Right lobe of liver (tissue), 6 donors: ENCODE measurements at regions not wholly inside any gene's neighbourhood (a gene's known extent, or its start where the extent isn't known, plus 50 kb on each side); places are given as distances from the start of the nearest gene placed in this dataset.
A peak's percentile ranks its signal among the peaks of the same experiment; 100 is the strongest.

ENCODE experiments used
- ATAC-seq, 4 donors: fragments of 200-7000 bp; cut with Tn5 transposase; one replicate each; pipeline ENCODE4 v1.9.1; 2020; ENCODE audit warnings: mild to moderate bottlenecking in 4 of 4, moderate library complexity in 4 of 4
- DNase-seq, 3 donors: peaks; one replicate each; pipeline ENCODE4 v3.0.0-alpha.2; 2020
- H3K27ac ChIP-seq, 3 donors: fragments of 200-600 bp; one replicate each; pipeline ENCODE4 v1.8.0; 2022
- H3K27me3 ChIP-seq, 2 donors: fragments of 200-600 bp; one replicate each; pipeline ENCODE4 v1.8.0; 2022
- H3K36me3 ChIP-seq, 4 donors: fragments of 200-600 bp; sonication (generic) in 1 of 4; one replicate each; pipeline versions ENCODE4 v1.5.1 to v1.8.0; 2017 to 2022; ENCODE audit warnings: control low read depth in 1 of 4
- H3K4me1 ChIP-seq, 4 donors: fragments of 200-600 bp; sonication (generic) in 1 of 4; one replicate each; pipeline versions ENCODE4 v1.5.1 to v1.8.0; 2017 to 2022; ENCODE audit warnings: control low read depth in 1 of 4
- H3K4me3 ChIP-seq, 3 donors: fragments of 200-600 bp; one replicate each; pipeline ENCODE4 v1.8.0; 2022
- H3K9me3 ChIP-seq, 4 donors: fragments of 200-600 bp; sonication (generic) in 1 of 4; one replicate each; pipeline versions ENCODE4 v1.5.1 to v1.8.0; 2017 to 2022; ENCODE audit warnings: control low read depth in 1 of 4
- POLR2A ChIP-seq: fragments of 450-650 bp; IDR thresholded peaks from one replicate; pipeline ENCODE4 v1.6.1; 2017; ENCODE audit warnings: antibody characterized with exemption, mild to moderate bottlenecking
- WGBS: methylation state at CpG from one replicate; pipeline ENCODE4 v1.1.6; 2018; ENCODE audit warnings: low coverage, low lambda C conversion rate; ENCODE audit not compliant: insufficient coverage; ENCODE audit errors: missing lambda C conversion rate; 5-methylcytosine and 5-hydroxymethylcytosine counted together
- intact Hi-C, 2 donors: fragments of 100-400 bp; cut with DNase I; formaldehyde crosslinking; loops; one replicate each; pipeline versions ENCODE4 v1.11.2 to v1.14.1; 2022
- TF ChIP-seq, protein P1 (sequence below), 4 donors: fragments of 200-600 bp in 3 of 4; fragments of 450-650 bp in 1 of 4; IDR thresholded peaks; one replicate each; pipeline versions ENCODE4 v1.5.1 to v1.8.0; 2016 to 2022; ENCODE audit warnings: antibody characterized with exemption in 4 of 4, mild to moderate bottlenecking in 2 of 4
- donor health status: DM: no; HTN: yes; CAD: no.
- donor health status: DM: no; HTN: no; CAD: no.
- donor health status: DM: no; HTN: no; CAD: no.
- donor health status: DM: no; HTN: yes; CAD: no.
- donor health status: DM: no; HTN: yes; CAD: no.

- no peaks in the 10 kb centered on the region for H3K27me3 ChIP-seq
- H3K27ac ChIP-seq = no peak overlapping the region
- ATAC-seq (no peak), DNase-seq (no peak)
- intact Hi-C loops = no loop called here
- TF ChIP-seq POLR2A = no peak
- TF ChIP-seq, protein P1, sequence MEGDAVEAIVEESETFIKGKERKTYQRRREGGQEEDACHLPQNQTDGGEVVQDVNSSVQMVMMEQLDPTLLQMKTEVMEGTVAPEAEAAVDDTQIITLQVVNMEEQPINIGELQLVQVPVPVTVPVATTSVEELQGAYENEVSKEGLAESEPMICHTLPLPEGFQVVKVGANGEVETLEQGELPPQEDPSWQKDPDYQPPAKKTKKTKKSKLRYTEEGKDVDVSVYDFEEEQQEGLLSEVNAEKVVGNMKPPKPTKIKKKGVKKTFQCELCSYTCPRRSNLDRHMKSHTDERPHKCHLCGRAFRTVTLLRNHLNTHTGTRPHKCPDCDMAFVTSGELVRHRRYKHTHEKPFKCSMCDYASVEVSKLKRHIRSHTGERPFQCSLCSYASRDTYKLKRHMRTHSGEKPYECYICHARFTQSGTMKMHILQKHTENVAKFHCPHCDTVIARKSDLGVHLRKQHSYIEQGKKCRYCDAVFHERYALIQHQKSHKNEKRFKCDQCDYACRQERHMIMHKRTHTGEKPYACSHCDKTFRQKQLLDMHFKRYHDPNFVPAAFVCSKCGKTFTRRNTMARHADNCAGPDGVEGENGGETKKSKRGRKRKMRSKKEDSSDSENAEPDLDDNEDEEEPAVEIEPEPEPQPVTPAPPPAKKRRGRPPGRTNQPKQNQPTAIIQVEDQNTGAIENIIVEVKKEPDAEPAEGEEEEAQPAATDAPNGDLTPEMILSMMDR (IDR thresholded peaks at IDR 0.05) = no peak
- 81% methylated on average over 3 of the region's 3 CpGs for WGBS
- H3K36me3 ChIP-seq = no peaks in the 10 kb centered on the region
- no peak overlapping the region for H3K4me3 ChIP-seq
- no peaks in the 10 kb centered on the region for H3K9me3 ChIP-seq
- peaks cover 0 to 21% (median 5%) of the 10 kb centered on the region in 4 donors for H3K4me1 ChIP-seq
These were observed 111.7 kb downstream of the GADD45G start for GRCh38 chr9:89716559-89716958.

DNA sequence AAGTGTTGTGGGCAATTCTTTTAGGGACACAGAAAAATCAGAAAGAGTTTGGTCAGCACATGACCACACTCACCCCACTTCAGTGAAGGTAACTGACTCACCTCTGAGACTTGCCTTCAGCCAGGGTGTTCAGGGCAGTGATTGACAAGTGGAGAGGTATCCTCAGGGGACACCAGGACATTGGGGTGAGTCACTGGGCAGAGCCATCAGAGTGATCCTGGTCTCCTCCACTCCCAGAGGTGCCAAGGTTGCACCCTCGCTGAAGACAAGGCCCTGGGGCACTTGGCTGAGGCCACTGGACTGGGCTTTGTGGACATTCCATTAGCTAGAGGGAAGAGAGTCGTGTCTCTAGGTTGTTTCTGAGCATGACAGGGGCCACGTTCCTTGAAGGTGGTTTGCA, 113.4 kb downstream of the GADD45G start:
- WGBS = no CpG with 5 or more reads among the region's 3 CpGs
- TF ChIP-seq, protein P1 (IDR thresholded peaks at IDR 0.05) = no peak
- no peak for TF ChIP-seq POLR2A
- peak in 1 of 4 donors; percentile 16 for ATAC-seq
- no peak overlapping the region for H3K4me3 ChIP-seq
- peak overlapping the region in 1 of 3 donors; percentile 42 for H3K27ac ChIP-seq
- H3K27me3 ChIP-seq = no peaks in the 10 kb centered on the region
- intact Hi-C loops = no loop called here
- no peaks in the 10 kb centered on the region for H3K9me3 ChIP-seq
- no peaks in the 10 kb centered on the region for H3K36me3 ChIP-seq
- DNase-seq = no peak
- peaks cover 0 to 10% (median 0%) of the 10 kb centered on the region in 4 donors for H3K4me1 ChIP-seq

GRCh38 chr9:89718651-89719050, 113.8 kb downstream of the GADD45G start:
- Histone ChIP-seq H3K27me3 (no peaks in the 10 kb centered on the region), H3K9me3 (no peaks in the 10 kb centered on the region), H3K4me3 (no peak overlapping the region), H3K36me3 (no peaks in the 10 kb centered on the region), H3K4me1 (peaks cover 0 to 10% (median 0%) of the 10 kb centered on the region in 4 donors), H3K27ac (peak overlapping the region in 1 of 3 donors; percentile 42)
- ATAC-seq = peak; percentile 35 to 78 (median 68)
- no peak for TF ChIP-seq POLR2A
- TF ChIP-seq, protein P1 (IDR thresholded peaks at IDR 0.05) = no peak
- intact Hi-C loops = no loop called here
- no peak for DNase-seq
- WGBS = 50% methylated on average over 3 of the region's 4 CpGs

GRCh38 chr9:89719202-89719601, 114.4 kb downstream of the GADD45G start:
- 85% methylated on average over 4 of the region's 4 CpGs for WGBS
- Histone ChIP-seq H3K4me3 (no peak overlapping the region), H3K27ac (no peak overlapping the region), H3K36me3 (no peaks in the 10 kb centered on the region), H3K9me3 (no peaks in the 10 kb centered on the region), H3K27me3 (no peaks in the 10 kb centered on the region), H3K4me1 (peaks cover 0 to 10% (median 0%) of the 10 kb centered on the region in 4 donors)
- ATAC-seq = no peak
- intact Hi-C loops = no loop called here
- no peak for DNase-seq
- TF ChIP-seq, protein P1 (IDR thresholded peaks at IDR 0.05) = no peak
- no peak for TF ChIP-seq POLR2A

DNA sequence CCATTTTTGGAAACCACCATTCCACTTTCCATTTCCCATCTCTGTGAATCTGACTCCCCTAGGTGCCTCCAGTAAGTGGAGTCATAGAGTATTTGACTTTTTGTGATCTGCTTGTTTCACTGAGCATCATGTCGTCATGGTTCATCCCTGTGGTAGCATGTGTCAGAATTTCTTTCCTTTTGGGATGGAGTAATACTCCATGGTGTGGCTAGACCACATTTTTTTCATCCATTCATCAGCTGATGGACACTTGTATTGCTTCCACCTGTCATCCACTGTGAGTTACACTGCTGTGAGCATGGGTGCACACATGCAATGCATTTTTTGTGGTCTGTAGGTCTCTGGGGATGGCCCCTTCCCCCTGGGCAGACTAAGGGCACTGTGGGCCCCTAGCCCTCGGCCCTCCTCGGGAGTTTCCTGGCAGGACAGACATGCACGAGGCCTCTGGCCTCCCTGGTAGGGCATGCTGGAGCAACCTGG, 115.9 kb downstream of the GADD45G start:
- H3K27ac ChIP-seq = no peak overlapping the region
- H3K36me3 ChIP-seq = no peaks in the 10 kb centered on the region
- no peak overlapping the region for H3K4me3 ChIP-seq
- H3K9me3 ChIP-seq = no peaks in the 10 kb centered on the region
- peaks cover 0 to 10% (median 0%) of the 10 kb centered on the region in 4 donors for H3K4me1 ChIP-seq
- WGBS = 100% methylated on average over 1 of the region's 4 CpGs
- no peaks in the 10 kb centered on the region for H3K27me3 ChIP-seq
- DNase-seq (no peak), ATAC-seq (no peak)
- TF ChIP-seq, protein P1 (IDR thresholded peaks at IDR 0.05) = no peak
- no peak for TF ChIP-seq POLR2A
- intact Hi-C loops = no loop called here
